HG03175 (cell line): ENCODE measurements at regions not wholly inside any gene's neighbourhood (a gene's known extent, or its start where the extent isn't known, plus 50 kb on each side); places are given as distances from the start of the nearest gene placed in this dataset.
"Not testable (repeated sequence)": the region's sequence is repeated elsewhere in the genome, so short reads cannot be mapped to it uniquely, and the experiment has no call there.

ENCODE experiments used
- ATAC-seq: cut with Tn5 transposase; IDR thresholded peaks from one replicate; pipeline ENCODE4 v1.9.1; 2021; ENCODE audit warnings: mild to moderate bottlenecking, moderate library complexity; ENCODE audit not compliant: unreplicated experiment

DNA sequence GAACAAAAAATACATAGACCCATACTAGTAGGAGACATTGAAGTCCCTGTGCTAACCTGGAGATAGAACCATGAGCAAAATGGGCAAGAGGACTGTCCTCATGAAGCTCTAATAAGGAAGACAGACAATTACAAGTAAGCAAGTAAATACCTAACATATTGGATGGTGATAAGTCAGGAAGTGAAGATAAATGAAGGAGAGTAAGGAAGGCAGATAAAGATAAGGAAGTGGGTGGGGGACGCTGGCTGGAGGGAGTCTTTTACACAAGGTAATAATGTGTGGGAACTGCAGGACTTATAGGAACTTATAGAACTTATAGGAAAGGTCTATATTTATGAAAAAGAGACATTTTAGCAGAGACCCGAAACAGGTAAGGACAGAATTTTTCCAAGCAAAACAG is 148.9 kb upstream of the ABI3BP start:
- no peak for ATAC-seq

DNA sequence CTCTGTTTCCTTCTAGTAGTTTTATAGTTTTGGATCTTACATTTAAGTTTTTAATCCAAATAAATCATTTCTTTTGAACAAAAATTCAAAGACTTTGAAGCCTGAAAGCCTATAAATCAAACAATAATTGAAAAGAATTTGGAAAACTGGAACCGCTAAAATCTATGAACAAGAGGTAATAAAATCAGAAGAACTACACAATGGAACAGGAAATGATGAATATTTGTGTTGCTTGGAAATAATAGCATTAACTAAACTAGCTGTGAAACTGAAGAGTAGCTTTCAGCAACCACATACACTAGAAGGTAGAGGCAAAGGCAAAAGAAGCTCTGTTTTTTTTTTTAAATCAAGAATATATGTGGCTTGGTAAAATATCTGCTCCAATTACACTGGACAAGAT is 147.9 kb upstream of the ABI3BP start:
- ATAC-seq = no peak

DNA sequence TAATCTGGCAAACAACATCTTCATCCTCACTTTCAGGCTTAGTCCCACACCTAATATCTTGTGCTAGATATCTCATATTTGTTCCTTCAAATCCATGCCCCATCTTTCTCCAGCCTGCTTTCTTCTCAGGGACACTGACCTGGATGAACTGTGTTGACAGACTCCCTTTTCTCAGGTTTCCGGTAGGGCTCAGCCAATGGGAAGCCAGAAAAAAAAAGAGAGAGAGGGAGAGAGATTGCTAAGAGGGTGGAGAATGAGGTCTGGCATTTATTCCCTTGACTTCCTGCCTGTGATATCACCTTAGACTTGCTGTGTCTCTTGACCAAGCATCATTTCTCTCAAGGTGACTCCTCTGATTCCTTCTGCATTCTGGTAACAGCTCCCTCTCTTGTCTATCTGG is 145.6 kb upstream of the ABI3BP start:
- no peak for ATAC-seq

DNA sequence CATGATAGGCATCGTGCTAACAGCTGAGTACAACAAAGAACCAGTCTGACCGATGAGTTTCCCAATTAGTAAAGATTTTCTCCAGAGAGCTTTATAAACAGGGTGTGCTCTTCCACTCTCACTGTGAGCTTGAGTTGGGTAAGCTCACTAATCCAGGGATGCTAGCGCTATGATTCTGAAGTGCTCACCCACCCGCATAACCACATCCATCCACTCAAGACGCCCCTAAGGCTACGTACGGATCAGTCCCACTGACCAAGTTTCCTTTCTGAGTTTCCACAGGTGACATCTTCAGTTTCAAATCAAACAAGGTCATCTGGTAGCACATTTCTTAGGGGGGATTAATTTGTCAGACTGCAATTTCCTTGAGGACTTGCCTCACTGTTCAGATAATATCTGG is 141.1 kb upstream of the ABI3BP start:
- ATAC-seq = no peak

DNA sequence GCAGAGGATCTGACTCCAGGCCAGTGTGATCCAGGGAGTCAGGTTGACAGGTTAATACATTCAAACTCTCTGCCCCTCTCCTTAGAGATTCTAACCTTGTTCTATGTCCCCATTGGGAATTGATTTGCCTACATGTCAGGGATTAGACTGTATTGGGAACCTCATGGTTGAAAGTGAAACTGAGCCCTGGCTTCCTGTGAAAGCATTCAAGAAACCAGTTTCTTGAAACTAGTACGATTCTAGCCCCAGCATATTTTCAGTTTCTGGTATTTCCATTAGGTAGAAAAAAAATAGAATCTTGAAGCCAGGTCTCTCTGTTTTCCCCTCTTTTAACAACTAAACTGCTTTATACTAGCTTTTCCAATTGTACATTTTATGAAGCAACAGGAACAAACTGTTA is 140.4 kb upstream of the ABI3BP start:
- peak; percentile 56 for ATAC-seq

DNA sequence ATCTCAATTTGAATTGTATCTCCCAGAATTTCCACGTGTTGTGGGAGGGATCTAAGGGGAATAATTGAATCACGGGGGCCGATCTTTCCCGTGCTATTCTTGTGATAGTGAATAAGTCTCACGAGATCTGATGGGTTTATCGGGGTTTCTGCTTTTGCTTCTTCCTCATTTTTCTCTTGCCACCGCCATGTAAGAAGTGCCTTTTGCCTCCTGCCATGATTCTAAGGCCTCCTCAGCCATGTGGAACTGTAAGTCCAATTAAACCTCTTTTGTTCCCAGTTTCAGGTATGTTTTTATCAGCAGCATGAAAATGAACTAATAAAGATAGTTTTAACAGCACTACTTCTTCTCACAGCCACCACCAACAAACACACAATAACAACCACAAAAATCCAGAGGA is 140.0 kb upstream of the ABI3BP start:
- ATAC-seq = not testable (repeated sequence)

DNA sequence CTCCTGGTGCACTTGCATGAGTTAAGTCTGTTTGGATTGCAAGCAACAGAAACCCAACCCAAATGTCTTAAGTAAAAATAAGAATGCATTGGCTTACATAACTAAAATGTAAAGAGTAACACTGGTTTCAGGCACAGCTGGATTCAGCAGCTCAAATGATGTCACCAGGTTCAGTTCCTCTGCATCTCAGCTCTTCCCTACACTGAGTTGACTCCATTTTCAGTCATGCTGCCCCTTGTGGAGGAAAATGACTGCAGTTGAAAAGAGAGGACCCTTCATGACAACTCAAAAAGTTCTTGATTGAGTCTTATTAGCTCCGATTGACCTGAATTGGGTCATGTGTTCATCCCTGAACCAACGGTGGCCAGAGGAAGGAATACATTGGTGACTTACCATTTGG is 138.5 kb upstream of the ABI3BP start:
- ATAC-seq = no peak

DNA sequence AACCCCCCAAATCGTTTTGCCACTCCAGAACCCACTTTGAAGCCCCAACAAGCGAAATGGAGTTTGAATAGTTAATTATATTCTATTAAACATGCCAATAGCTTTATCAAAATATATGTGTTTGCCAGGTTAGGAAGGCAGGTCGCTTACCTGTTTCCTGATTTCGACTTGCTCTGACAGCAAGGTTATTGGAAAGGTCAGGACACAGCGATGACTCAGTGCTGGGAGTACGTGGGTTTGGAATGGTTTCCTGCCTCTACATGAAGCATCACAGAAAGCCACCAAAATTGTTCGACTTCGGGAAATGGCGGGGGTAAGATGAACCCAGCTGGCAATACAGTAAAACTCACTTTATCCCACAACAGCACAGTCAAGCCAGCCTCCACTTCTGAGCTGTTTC is 135.6 kb upstream of the ABI3BP start:
- ATAC-seq = no peak

DNA sequence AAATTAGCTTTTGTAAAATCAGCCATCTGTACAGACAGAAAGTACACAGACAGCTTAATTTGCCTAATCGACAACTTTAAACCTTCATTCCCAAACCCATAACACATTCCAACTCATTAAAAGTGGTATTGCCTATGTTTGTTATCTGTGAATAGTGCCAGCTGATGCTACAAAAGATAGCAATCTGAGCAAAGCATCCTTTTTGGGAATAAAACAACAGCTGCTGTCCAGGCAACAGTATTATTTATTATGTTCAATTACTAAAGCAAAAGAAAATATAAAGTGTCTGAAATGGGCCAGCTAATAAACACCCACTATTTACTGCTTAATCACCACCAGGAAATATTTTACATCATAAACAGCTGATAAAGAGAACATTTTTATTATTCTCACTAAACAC is 134.8 kb upstream of the ABI3BP start:
- no peak for ATAC-seq

DNA sequence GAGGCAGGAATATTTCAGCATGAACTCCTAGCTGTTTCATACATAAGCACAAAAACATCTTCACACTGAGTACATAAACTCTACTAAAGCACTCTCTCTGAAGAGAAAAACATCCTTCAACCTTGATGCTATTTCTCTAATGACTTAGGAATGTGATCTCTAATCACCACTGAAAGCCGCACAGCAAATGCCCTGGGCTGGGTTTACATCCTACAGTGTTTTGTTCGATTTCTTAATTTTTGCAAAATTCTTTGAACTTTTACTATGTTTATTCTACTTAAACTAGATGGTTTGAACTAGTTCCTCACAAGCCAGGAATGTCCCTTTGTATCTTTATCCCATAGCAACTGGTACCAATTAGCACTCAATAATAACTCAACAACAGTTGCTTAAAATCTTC is 130.9 kb upstream of the ABI3BP start:
- no peak for ATAC-seq

DNA sequence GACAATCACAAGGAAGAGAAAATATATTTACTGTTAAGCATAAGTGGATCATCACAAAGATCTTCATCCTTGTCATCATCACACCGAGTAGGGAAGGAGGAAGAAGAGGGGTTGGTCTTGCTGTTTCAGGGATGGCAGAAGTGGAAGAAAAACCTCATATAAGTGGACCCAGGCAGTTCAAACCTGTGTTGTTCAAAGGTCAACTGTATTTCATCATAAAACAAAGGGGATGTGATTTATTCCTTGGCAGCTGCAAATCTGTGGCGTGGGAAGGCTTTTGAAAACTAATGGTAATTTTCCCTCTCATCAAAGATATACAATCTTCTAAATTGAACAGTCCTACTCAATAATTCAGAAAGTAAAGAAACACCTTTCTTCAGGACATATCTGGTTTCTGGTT is 129.9 kb upstream of the ABI3BP start:
- ATAC-seq = no peak

DNA sequence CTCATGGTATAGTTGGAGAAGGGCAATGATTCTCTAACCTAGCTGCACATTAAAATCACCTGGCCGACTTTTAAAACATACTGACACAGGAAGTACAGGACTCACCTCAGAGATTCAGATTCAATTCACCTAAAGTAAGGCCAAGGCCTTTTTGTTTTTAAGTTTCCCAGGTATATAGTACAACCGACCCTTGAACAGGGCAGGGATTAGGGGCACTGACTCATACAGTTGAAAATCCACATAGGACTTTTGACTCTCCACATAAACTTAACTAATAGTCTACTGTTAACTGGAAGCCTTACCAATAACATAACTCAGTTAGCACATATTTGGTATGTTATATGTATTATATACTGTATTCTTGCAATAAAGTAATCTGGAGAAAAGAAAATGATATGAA is 129.5 kb upstream of the ABI3BP start:
- ATAC-seq = no peak

DNA sequence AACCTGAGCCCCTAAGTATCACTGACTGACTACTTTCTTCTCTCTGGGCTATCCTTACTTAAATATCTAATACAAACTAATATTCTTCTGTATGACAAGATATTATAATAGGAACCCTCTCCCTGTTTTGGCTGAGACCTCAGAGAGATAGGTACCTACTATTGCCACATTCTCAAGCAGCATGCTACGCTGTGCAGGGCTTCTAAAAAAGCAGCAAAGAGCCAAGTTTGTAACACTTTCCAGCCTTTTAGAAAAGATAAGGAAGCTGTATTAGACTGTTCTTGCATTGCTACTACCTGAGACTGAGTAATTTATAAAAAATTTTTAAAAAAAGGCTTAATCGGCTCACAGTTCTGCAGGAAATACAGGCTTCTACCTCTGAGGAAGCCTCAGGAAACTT is 126.8 kb upstream of the ABI3BP start:
- no peak for ATAC-seq

DNA sequence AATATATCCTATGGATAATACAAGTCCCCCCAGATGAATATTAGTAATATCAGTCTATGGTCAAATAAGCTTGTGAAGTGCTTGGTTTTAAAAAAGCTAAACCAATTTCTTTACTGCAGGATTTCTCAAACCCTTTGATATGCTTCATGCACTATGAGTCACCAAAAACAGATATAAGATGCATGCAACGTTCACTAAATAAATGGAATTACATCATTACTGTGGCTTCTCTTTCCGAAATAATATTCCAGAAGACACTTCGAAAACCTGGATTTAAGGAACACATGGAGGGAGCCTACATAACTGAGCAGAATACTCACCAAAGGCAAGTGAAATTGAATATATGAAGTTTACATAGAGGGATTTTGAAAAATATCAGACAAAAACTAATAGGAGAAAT is 126.3 kb upstream of the ABI3BP start:
- no peak for ATAC-seq

DNA sequence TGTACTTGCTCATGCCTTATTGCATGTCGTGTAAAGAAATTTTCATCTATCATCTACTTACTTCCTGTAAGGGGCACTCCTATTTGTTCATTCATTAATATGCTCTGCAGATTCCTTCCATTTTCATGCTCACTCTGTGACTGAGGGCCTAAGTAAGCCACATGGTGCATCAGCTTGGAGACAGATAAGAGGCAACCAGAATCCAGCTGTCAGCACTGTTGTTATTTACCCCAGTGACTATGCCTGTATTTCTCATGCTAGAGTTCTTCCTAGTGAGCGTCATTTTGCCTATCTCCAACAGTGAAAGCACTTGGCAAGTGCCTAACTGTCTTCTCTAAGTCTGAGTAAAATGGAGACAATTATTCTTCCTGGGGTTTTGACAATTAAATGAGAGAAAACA is 124.8 kb upstream of the ABI3BP start:
- no peak for ATAC-seq

DNA sequence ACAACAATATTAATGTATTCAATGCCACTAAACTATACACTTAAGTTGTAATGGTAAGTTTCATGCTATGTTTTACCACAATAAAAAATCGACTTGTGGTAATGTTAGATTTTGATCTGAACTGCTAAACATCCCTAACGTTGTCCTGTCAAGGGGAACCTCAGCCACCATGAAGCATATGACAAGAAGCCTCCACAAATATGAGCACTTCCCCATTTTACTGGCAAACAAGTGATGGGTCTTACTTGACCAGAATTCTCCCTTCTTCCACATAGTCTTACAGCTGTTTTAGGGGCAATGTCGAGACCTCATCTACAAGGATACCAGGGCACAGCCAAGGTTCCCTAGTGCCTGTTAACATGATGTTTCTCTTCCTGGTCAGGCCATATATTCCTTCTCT is 124.2 kb upstream of the ABI3BP start:
- ATAC-seq = no peak

DNA sequence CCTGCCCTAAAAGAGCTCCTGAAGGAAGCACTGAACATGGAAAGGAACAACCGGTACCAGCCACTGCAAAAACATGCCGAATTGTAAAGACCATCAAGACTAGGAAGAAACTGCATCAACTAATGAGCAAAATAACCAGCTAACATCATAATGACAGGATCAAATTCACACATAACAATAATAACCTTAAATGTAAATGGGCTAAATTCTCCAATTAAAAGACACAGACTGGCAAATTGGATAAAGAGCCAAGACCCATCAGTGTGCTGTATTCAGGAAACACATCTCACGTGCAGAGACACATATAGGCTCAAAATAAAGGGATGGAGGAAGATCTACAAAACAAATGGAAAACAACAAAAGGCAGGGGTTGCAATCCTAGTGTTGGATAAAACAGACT is 117.1 kb upstream of the ABI3BP start:
- not testable (repeated sequence) for ATAC-seq

DNA sequence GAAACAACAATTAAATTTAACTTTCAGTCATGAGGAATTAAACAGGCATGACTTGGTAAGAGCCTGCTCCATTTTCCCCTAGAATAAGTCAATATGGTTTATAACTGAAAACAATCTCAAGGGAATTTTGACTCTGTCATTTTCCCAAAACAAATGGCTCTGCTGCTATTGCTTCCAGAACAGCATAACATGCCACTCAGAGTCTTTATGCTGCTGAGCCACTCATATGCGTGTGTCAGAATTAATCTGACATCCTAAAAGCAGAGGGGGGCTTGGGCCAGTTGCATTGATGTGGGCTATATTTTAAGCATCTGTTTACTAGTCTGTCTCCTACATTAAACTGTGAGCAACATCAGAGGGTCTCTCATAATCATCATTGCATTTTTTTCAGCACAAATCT is 111.1 kb upstream of the ABI3BP start:
- no peak for ATAC-seq

DNA sequence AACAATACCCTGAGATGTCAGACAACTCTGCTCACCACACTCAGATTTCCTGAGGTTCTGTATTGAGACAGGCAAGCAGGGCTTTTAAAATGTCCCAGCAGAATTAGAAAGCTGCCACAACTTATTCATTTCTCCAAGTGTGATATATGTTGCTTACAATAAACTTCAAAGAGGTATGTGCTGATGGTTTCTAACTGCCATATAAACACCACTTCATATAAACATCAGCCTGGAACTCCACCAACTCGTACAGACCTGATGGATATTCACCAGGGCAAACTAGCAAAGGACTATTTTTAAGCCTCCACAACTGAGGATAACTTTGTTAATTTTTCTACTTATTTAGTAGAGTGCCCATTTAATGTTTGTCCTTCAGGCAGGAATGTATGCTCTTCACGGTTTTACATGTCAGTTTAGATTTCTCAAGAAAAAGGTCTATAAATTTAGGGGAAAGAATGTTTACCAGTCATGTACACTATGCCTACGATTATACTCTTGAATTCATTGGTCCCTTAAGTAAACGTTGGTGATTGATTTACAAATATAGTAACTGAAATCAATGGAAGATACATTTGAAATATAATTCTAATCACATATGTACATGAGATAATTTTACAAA is 109.6 kb upstream of the ABI3BP start:
- ATAC-seq = no peak

DNA sequence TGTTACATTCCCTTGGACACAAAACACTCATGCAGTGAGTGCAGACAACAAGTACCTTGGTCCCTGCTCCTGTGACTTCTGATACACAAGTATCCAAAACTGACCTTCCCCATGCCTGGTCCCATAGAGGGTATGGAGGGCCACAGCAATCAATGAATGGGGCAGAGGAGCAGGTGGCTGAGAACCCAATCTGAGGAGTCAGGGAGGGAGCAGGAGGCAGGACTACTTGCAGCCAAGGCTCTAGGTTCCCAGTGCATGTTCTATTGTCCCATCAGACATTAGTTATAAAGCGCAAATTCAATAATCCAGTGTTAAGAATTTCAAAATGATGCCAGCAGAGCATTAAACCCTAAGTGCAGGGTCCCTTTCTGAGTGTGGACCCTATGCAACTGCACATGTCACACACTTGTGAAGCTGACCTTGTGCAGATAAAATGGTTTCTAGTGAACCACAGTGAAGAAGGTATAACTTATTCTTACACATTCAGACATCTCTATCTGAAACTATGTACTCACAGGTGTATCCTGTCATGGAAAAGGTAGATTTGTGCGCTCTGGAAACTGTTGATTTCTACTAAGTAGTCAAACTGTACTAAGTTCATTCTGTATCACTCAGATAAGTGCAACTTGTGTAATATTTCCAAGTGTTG is 107.3 kb upstream of the ABI3BP start:
- ATAC-seq = no peak

DNA sequence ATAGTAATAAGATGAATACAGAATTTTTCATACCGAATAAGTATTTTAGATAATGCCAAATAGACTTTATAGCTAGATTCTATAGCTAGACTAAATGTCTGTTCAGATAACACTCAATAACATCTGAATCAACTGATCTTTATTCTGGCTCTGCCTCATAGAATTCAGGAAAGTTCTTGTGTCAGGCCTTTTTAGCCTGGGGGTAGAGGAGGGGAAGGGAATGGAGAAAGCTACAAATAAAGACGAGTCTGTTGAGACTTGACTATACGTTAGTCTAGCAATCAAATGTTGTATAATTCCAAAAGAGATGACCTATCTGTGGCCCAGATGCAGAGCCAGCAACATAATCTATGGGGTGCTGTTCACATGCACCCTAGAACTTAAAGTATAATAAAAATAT is 106.6 kb upstream of the ABI3BP start:
- ATAC-seq = no peak

DNA sequence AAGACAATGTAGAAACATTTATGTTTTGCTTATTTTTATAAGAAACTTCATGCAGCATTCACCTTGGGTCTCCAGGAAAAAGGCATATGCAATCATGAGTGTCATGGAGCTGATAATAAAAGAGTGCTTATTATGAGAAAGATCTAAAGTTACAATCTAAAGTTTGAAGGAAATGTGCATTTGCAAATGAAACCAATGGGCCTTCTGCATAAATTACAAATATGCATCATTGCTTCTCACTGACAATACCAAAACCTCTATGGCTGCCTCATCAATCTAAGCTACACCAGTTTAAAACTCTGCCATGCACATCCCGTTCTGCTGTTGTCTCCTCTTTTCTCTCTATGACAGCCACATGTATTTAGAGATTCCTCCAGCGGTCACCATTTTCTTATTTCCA is 103.2 kb upstream of the ABI3BP start:
- ATAC-seq = no peak
